ENCODE measurements at regions not wholly inside any gene's neighbourhood (a gene's known extent, or its start where the extent isn't known, plus 50 kb on each side); places are given as distances from the start of the nearest gene placed in this dataset.
"Not testable (repeated sequence)": the region's sequence is repeated elsewhere in the genome, so short reads cannot be mapped to it uniquely, and the experiment has no call there.

- no peak for ATAC-seq (replicated peaks)
- no peaks in the 10 kb centered on the region for H3K36me3 Mint-ChIP-seq (ENCODE audit: low read depth)
- H3K4me3 Mint-ChIP-seq: no peak overlapping the region
- H3K27me3 Mint-ChIP-seq: no peaks in the 10 kb centered on the region
- H3K9me3 Mint-ChIP-seq: no peaks in the 10 kb centered on the region
- no peak overlapping the region for H3K27ac Mint-ChIP-seq
- H3K4me1 Mint-ChIP-seq: no peaks in the 10 kb centered on the region
Measured at GRCh38 chr18:71045331-71046065, 756.7 kb downstream of the SOCS6 start.

GRCh38 chr18:71040161-71040560, 751.3 kb downstream of the SOCS6 start:
- Mint-ChIP-seq H3K36me3 (ENCODE audit: low read depth) (no peaks in the 10 kb centered on the region), H3K27ac (no peak overlapping the region), H3K27me3 (peaks cover 7% of the 10 kb centered on the region), H3K9me3 (no peaks in the 10 kb centered on the region), H3K4me3 (no peak overlapping the region), H3K4me1 (no peaks in the 10 kb centered on the region)
- no peak for ATAC-seq (replicated peaks)

- Mint-ChIP-seq H3K4me1 (no peaks in the 10 kb centered on the region), H3K27ac (no peak overlapping the region), H3K9me3 (no peaks in the 10 kb centered on the region), H3K4me3 (no peak overlapping the region), H3K36me3 (ENCODE audit: low read depth) (no peaks in the 10 kb centered on the region), H3K27me3 (peaks cover 7% of the 10 kb centered on the region)
- ATAC-seq (replicated peaks): no peak
Measured at GRCh38 chr18:71038196-71038595, 749.4 kb downstream of the SOCS6 start.

- Mint-ChIP-seq H3K4me1 (no peaks in the 10 kb centered on the region), H3K36me3 (ENCODE audit: low read depth) (no peaks in the 10 kb centered on the region), H3K9me3 (no peaks in the 10 kb centered on the region), H3K4me3 (no peak overlapping the region), H3K27me3 (peaks cover 7% of the 10 kb centered on the region), H3K27ac (no peak overlapping the region)
- ATAC-seq (replicated peaks): no peak
Measured at GRCh38 chr18:71036783-71037182, 747.9 kb downstream of the SOCS6 start.

GRCh38 chr18:71031296-71032191, 742.7 kb downstream of the SOCS6 start:
- H3K4me3 Mint-ChIP-seq; H3K27me3 Mint-ChIP-seq; H3K27ac Mint-ChIP-seq; H3K4me1 Mint-ChIP-seq; H3K9me3 Mint-ChIP-seq; H3K36me3 Mint-ChIP-seq (ENCODE audit: low read depth); ATAC-seq (replicated peaks): not testable (repeated sequence)

GRCh38 chr18:71030085-71030484, 741.2 kb downstream of the SOCS6 start:
- H3K27ac Mint-ChIP-seq; H3K36me3 Mint-ChIP-seq (ENCODE audit: low read depth): not testable (repeated sequence)

GRCh38 chr18:71028285-71028762, 739.5 kb downstream of the SOCS6 start:
- Mint-ChIP-seq H3K9me3 (no peaks in the 10 kb centered on the region), H3K27me3 (no peaks in the 10 kb centered on the region), H3K4me1 (no peaks in the 10 kb centered on the region), H3K27ac (no peak overlapping the region), H3K36me3 (ENCODE audit: low read depth) (no peaks in the 10 kb centered on the region), H3K4me3 (no peak overlapping the region)
- ATAC-seq (replicated peaks): no peak

More at GRCh38 chr18:71030085-71030484, 741.2 kb downstream of the SOCS6 start:
- H3K9me3 Mint-ChIP-seq; H3K27me3 Mint-ChIP-seq; H3K4me1 Mint-ChIP-seq; H3K4me3 Mint-ChIP-seq; ATAC-seq (replicated peaks): not testable (repeated sequence)

- Mint-ChIP-seq H3K27ac (no peak overlapping the region), H3K4me3 (no peak overlapping the region), H3K4me1 (no peaks in the 10 kb centered on the region), H3K36me3 (ENCODE audit: low read depth) (no peaks in the 10 kb centered on the region), H3K9me3 (no peaks in the 10 kb centered on the region), H3K27me3 (no peaks in the 10 kb centered on the region)
- ATAC-seq (replicated peaks): no peak
Measured at GRCh38 chr18:71027531-71027930, 738.7 kb downstream of the SOCS6 start.

GRCh38 chr18:71025505-71026225, 736.8 kb downstream of the SOCS6 start:
- no peak overlapping the region for H3K27ac Mint-ChIP-seq
- H3K27me3 Mint-ChIP-seq: no peaks in the 10 kb centered on the region
- H3K9me3 Mint-ChIP-seq: no peaks in the 10 kb centered on the region
- no peak overlapping the region for H3K4me3 Mint-ChIP-seq
- H3K36me3 Mint-ChIP-seq (ENCODE audit: low read depth): no peaks in the 10 kb centered on the region
- no peak for ATAC-seq (replicated peaks)
- H3K4me1 Mint-ChIP-seq: no peaks in the 10 kb centered on the region

- H3K27ac Mint-ChIP-seq: no peak overlapping the region
- no peaks in the 10 kb centered on the region for H3K27me3 Mint-ChIP-seq
- no peaks in the 10 kb centered on the region for H3K36me3 Mint-ChIP-seq (ENCODE audit: low read depth)
- ATAC-seq (replicated peaks): no peak
- no peaks in the 10 kb centered on the region for H3K9me3 Mint-ChIP-seq
- no peak overlapping the region for H3K4me3 Mint-ChIP-seq
- no peaks in the 10 kb centered on the region for H3K4me1 Mint-ChIP-seq
Measured at GRCh38 chr18:71022389-71022788, 733.5 kb downstream of the SOCS6 start.

- Mint-ChIP-seq H3K4me1 (no peaks in the 10 kb centered on the region), H3K27me3 (no peaks in the 10 kb centered on the region), H3K9me3 (no peaks in the 10 kb centered on the region), H3K27ac (no peak overlapping the region), H3K4me3 (no peak overlapping the region), H3K36me3 (ENCODE audit: low read depth) (no peaks in the 10 kb centered on the region)
- ATAC-seq (replicated peaks): no peak
Measured at GRCh38 chr18:71021030-71021362, 732.2 kb downstream of the SOCS6 start.

- no peak for ATAC-seq (replicated peaks)
- H3K27me3 Mint-ChIP-seq: no peaks in the 10 kb centered on the region
- no peaks in the 10 kb centered on the region for H3K36me3 Mint-ChIP-seq (ENCODE audit: low read depth)
- no peaks in the 10 kb centered on the region for H3K9me3 Mint-ChIP-seq
- H3K4me3 Mint-ChIP-seq: no peak overlapping the region
- no peaks in the 10 kb centered on the region for H3K4me1 Mint-ChIP-seq
- H3K27ac Mint-ChIP-seq: no peak overlapping the region
Measured at GRCh38 chr18:71020342-71021029, 731.6 kb downstream of the SOCS6 start.

- Mint-ChIP-seq H3K36me3 (ENCODE audit: low read depth) (no peaks in the 10 kb centered on the region), H3K4me3 (no peak overlapping the region), H3K27ac (no peak overlapping the region), H3K27me3 (no peaks in the 10 kb centered on the region), H3K9me3 (no peaks in the 10 kb centered on the region), H3K4me1 (no peaks in the 10 kb centered on the region)
- ATAC-seq (replicated peaks): no peak
Measured at GRCh38 chr18:71018816-71019215, 730.0 kb downstream of the SOCS6 start.

GRCh38 chr18:71012789-71013188, 723.9 kb downstream of the SOCS6 start:
- no peak overlapping the region for H3K4me3 Mint-ChIP-seq
- H3K27me3 Mint-ChIP-seq: no peaks in the 10 kb centered on the region
- no peaks in the 10 kb centered on the region for H3K9me3 Mint-ChIP-seq
- ATAC-seq (replicated peaks): no peak
- H3K36me3 Mint-ChIP-seq (ENCODE audit: low read depth): no peaks in the 10 kb centered on the region
- no peaks in the 10 kb centered on the region for H3K4me1 Mint-ChIP-seq
- H3K27ac Mint-ChIP-seq: no peak overlapping the region

All from activated T-helper 17 cell treated with anti-CD3 and anti-CD28 coated beads, Interleukin-2, amount 50 U/mL, for 72 hours (primary cell).